ENCODE measurements at regions not wholly inside any gene's neighbourhood (a gene's known extent, or its start where the extent isn't known, plus 50 kb on each side); places are given as distances from the start of the nearest gene placed in this dataset.

GRCh38 chr3:153350420-153350819 lies 188.4 kb downstream of the RAP2B start:
- Mint-ChIP-seq H3K9me3 (ENCODE audit: low read depth, unreplicated experiment) (peaks cover 4% of the 10 kb centered on the region), H3K36me3 (ENCODE audit: insufficient read depth, unreplicated experiment) (no peaks in the 10 kb centered on the region), H3K4me1 (ENCODE audit: low read depth, unreplicated experiment) (peaks cover 5% of the 10 kb centered on the region), H3K4me3 (ENCODE audit: low read depth, unreplicated experiment) (no peak overlapping the region), H3K27ac (ENCODE audit: unreplicated experiment) (no peak overlapping the region), H3K27me3 (ENCODE audit: unreplicated experiment) (no peaks in the 10 kb centered on the region)
- intact Hi-C loops (cut with micrococcal nuclease; ENCODE audit: unreplicated experiment), result no loop called here
- no peak for DNase-seq
- TF ChIP-seq, protein P1, sequence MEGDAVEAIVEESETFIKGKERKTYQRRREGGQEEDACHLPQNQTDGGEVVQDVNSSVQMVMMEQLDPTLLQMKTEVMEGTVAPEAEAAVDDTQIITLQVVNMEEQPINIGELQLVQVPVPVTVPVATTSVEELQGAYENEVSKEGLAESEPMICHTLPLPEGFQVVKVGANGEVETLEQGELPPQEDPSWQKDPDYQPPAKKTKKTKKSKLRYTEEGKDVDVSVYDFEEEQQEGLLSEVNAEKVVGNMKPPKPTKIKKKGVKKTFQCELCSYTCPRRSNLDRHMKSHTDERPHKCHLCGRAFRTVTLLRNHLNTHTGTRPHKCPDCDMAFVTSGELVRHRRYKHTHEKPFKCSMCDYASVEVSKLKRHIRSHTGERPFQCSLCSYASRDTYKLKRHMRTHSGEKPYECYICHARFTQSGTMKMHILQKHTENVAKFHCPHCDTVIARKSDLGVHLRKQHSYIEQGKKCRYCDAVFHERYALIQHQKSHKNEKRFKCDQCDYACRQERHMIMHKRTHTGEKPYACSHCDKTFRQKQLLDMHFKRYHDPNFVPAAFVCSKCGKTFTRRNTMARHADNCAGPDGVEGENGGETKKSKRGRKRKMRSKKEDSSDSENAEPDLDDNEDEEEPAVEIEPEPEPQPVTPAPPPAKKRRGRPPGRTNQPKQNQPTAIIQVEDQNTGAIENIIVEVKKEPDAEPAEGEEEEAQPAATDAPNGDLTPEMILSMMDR (IDR thresholded peaks at IDR 0.05; ENCODE audit: unreplicated experiment), result no peak
- no TSS peak for BruUV-seq (replicated peaks)
- CTCF ChIA-PET, result no interaction called here

DNA sequence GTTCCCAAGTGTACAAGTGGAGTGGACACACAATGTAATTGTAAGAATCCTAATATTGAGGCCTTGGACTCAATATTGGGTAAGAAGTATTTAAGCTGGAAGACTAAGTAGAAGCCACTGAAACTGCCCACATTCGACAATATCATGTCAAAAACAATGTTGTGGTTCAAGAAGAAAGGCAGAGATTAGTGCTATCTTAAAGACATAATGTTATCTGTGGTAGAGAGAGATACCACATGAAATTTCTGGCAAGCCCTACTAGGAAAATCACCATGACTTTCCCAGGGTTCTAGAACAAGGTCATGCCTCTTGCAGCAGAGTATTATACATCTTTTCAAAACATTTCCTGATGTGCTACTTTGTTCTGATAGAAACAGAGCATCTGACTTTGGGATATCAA lies 192.6 kb downstream of the RAP2B start:
- no peak for DNase-seq
- no peak overlapping the region for H3K4me3 Mint-ChIP-seq (ENCODE audit: low read depth, unreplicated experiment)
- CTCF ChIA-PET, result interaction anchor here (0.6 to 1.1 kb wide), 2 partner anchors 11 to 340 kb away, joined by 3 read pairs; no protein-coding TSS in a partner anchor
- no peaks in the 10 kb centered on the region for H3K36me3 Mint-ChIP-seq (ENCODE audit: insufficient read depth, unreplicated experiment)
- H3K4me1 Mint-ChIP-seq (ENCODE audit: low read depth, unreplicated experiment), result peaks cover 8% of the 10 kb centered on the region
- intact Hi-C loops (cut with micrococcal nuclease; ENCODE audit: unreplicated experiment), result no loop called here
- TF ChIP-seq, protein P1 (IDR thresholded peaks at IDR 0.05; ENCODE audit: unreplicated experiment), result no peak
- no peak overlapping the region for H3K27ac Mint-ChIP-seq (ENCODE audit: unreplicated experiment)
- no TSS peak for BruUV-seq (replicated peaks)
- H3K27me3 Mint-ChIP-seq (ENCODE audit: unreplicated experiment), result no peaks in the 10 kb centered on the region
- no peaks in the 10 kb centered on the region for H3K9me3 Mint-ChIP-seq (ENCODE audit: low read depth, unreplicated experiment)

GRCh38 chr3:153355559-153355958 lies 193.5 kb downstream of the RAP2B start:
- DNase-seq, result no peak
- CTCF ChIA-PET, result interaction anchor here (1.1 kb wide), 1 partner anchor 12 kb away, joined by 3 read pairs; no protein-coding TSS in a partner anchor
- intact Hi-C loops (cut with micrococcal nuclease; ENCODE audit: unreplicated experiment), result no loop called here
- no peaks in the 10 kb centered on the region for H3K36me3 Mint-ChIP-seq (ENCODE audit: insufficient read depth, unreplicated experiment)
- BruUV-seq (replicated peaks), result no TSS peak
- no peaks in the 10 kb centered on the region for H3K9me3 Mint-ChIP-seq (ENCODE audit: low read depth, unreplicated experiment)
- no peak overlapping the region for H3K27ac Mint-ChIP-seq (ENCODE audit: unreplicated experiment)
- H3K27me3 Mint-ChIP-seq (ENCODE audit: unreplicated experiment), result no peaks in the 10 kb centered on the region
- H3K4me3 Mint-ChIP-seq (ENCODE audit: low read depth, unreplicated experiment), result no peak overlapping the region
- H3K4me1 Mint-ChIP-seq (ENCODE audit: low read depth, unreplicated experiment), result peaks cover 8% of the 10 kb centered on the region
- TF ChIP-seq, protein P1 (IDR thresholded peaks at IDR 0.05; ENCODE audit: unreplicated experiment), result no peak

DNA sequence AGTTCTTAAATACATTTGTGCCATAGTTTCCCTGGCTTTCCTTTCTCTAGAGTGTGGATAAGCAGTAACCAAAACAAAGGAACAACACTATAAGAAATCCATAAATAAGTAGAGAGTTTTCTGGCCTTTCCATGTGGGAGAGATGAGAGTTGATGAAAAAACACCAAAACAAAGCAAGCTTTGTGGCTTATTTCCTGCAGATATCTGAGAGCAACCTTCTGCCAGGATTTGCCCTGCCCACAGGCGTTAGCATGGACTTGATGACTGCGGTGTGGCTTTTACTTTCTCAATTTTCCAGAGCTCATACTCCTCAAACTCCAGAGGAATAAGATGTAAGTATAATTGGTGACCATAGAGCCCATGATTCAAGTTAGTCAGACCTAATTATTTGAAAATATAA lies 194.9 kb downstream of the RAP2B start:
- no peaks in the 10 kb centered on the region for H3K9me3 Mint-ChIP-seq (ENCODE audit: low read depth, unreplicated experiment)
- H3K27me3 Mint-ChIP-seq (ENCODE audit: unreplicated experiment), result no peaks in the 10 kb centered on the region
- H3K36me3 Mint-ChIP-seq (ENCODE audit: insufficient read depth, unreplicated experiment), result no peaks in the 10 kb centered on the region
- H3K4me1 Mint-ChIP-seq (ENCODE audit: low read depth, unreplicated experiment), result peaks cover 8% of the 10 kb centered on the region
- CTCF ChIA-PET, result no interaction called here
- DNase-seq, result no peak
- intact Hi-C loops (cut with micrococcal nuclease; ENCODE audit: unreplicated experiment), result no loop called here
- no TSS peak for BruUV-seq (replicated peaks)
- no peak overlapping the region for H3K27ac Mint-ChIP-seq (ENCODE audit: unreplicated experiment)
- no peak overlapping the region for H3K4me3 Mint-ChIP-seq (ENCODE audit: low read depth, unreplicated experiment)
- TF ChIP-seq, protein P1 (IDR thresholded peaks at IDR 0.05; ENCODE audit: unreplicated experiment), result no peak
